ENCODE measurements at regions not wholly inside any gene's neighbourhood (a gene's known extent, or its start where the extent isn't known, plus 50 kb on each side); places are given as distances from the start of the nearest gene placed in this dataset.

DNA sequence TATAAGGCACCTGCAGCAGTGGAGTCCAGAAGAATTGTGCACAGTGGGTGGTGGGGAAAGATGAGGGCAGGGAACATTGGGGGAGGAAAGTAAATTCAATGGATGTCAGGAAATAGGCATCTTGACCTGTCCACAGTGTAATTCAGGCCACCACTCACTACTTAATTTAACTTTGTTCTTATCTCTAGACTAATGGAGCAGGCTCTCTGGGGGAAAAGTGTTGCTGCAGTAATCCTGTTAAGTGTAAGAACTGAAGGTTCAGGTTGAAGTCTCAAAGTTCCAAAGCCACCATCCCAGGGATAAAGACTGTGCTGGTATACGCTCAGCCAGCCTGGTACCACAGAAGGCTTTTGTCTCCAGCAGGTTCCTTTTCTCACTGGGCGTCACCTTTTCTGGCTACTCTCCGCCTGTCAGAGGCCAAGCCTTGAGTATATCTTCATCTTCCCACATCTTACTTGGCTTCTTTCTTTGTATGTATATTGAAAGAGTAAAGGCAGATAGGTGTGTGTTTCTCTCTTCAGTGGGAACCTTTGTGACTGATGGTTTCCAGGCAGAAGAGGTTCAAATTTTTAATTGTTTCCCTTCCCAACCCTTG is 150.9 kb upstream of the DMRT1 start:
- no peak for DNase-seq (ENCODE audit: low read depth in 2 of 3, low spot score in 1 of 3)

DNA sequence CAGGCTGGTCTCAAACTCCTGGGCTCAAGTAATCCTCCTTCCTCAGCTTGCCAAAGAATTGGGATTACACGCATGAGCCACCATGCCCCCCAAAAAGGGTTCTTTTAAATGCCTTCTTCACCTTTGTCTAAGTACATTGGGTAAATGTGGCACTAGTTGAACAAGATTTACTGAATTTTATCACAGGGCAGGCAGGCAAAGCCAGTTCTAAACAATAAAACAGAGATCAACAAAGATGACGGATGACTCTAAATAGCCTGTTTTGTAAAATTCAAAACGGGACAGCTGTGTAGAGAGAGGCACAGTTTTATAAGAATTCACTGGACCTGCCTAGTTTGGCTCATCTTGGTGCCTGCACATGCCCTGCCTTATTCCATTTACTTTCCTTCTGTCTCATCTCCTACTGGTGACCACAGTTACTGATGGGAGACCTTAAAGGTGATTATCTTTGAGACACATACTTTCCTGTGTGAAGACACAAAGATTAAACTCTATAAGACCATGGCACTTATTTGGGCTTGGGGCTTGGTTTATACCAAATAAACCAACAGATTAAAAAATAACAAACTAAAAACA is 149.6 kb upstream of the DMRT1 start:
- no peak for DNase-seq (ENCODE audit: low read depth in 2 of 3, low spot score in 1 of 3)

DNA sequence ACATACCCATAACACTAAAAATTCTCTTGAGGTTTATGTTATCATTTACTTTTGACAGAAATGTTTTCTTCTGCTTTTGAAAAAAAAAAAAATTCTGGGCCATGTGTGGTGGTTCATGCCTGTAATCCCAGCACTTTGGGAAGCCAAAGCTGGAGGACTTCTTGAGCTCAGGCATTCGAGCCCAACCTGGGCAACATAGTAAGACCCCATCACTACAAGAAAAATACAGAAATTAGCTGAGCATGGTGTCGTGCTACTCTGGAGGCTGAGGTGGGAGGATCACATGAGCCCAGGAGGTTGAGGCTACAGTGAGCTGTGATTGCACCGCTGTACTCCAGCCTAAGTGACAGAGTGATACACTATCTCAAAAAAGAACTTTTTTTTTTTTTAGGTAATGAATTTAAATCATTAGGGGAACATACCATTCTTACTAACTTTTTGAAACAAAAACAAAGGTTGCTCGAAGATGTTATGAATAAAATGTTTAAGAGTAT is 148.8 kb upstream of the DMRT1 start:
- DNase-seq (ENCODE audit: low read depth in 2 of 3, low spot score in 1 of 3): no peak

DNA sequence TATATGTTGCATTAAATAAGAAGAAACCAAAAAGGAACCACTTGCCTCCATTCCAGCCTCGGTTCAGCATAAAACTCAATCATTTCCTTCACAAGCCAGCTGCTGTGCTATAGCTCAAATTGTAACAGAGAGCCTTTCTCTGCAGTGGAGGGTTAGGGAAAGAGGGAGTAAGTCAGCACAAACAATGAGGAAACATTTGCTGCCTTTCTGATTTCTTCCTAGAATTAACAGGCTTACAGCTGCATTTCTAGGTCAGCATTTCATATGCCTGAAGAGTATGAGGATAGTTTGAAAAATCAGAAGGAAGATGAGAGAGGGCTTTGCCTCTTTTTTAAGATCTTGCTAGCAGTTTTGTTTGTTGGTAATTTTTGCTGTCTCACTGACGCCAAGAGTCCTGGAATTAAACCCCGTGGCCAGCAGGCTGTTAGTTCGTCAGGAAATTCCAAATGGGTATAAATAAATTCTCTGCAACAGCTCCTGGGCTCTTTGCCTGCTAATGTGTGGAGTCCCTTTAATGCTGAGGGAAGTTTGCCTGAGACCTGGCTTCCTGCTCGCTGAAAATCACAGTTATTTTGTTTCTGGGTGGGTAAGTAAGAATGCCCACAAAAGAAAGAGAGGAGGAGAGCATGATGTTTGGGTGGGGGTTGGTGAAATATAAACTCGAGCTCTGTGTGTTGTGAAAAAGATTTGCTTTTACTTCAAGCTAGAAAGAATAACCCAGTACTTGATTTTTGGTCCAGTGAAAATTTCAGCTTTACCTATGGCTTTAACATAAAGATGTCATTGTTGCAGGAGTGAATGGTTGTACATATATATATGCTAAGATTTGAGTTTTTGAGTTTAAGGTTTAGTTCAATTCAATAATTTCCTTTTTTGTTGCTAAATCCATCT is 148.1 kb upstream of the DMRT1 start:
- DNase-seq (ENCODE audit: low read depth in 2 of 3, low spot score in 1 of 3): no peak

DNA sequence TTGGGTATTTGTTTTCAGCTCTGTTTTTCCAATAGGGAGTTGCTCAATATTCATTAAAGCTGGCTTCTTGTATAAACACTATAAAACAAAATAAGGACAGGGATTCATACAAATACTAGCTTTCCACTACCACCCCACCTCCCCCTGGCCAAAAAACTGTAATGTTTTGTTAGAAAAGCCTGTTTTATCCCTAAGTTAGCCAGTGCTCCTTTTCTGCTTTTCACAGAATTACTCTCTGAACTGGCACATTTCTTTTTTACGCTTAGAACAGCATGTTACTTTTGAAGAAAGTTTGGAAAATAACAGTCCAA is 147.4 kb upstream of the DMRT1 start:
- no peak for DNase-seq (ENCODE audit: low read depth in 2 of 3, low spot score in 1 of 3)

DNA sequence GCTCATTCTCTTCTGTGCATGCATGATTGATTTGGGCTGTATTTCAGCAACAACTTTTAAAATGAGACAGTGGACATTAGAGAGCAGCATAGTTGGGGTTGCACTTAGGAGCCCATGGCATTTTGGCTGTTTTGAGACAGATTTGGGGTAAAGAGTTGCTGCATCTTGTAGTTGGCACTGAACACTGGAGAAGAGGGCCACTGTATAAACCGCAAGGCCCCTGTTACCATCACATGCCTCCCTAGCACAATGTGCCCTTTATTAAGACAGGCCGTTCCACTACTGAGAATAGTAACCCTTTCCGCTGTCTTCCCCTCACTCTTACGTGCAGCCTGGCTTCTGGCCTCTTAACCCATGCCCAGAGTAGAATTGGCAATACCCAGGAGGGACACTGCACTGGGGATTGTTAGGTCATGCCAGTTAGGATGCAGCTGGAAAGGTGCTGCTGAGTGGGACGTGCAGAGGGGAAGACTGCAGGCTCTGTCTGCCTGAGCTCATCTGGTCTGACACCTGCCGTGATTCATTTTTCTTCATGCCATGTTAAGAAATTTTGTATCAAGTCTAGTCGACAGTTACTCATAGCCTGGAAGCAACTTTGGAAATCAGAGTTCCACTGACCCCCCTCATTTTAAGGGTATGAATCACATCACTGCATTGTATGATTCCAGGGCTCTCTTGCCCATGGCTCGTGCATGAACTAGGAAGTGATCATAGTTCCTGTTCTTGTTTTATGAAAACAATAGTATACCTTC is 146.9 kb upstream of the DMRT1 start:
- DNase-seq (ENCODE audit: low read depth in 2 of 3, low spot score in 1 of 3): no peak

DNA sequence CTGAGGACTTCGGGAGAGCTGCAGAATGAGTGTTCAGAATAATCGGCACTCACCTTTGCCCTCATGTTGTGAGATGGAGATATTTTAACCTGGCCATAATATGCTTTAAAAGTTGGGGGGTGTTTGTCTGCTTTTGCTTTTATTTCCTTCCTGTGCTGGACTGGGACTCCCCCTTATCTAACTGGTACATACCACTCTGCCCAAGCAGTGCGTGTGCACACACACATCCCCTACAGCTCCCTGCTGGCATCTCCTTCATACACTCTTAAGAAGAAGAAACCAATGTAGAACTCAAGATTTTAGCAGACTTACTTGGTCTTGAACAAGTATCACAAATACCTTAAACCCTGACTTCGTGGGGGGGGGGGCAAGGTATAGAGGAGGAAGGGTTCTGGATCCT is 146.2 kb upstream of the DMRT1 start:
- DNase-seq (ENCODE audit: low read depth in 2 of 3, low spot score in 1 of 3): no peak

DNA sequence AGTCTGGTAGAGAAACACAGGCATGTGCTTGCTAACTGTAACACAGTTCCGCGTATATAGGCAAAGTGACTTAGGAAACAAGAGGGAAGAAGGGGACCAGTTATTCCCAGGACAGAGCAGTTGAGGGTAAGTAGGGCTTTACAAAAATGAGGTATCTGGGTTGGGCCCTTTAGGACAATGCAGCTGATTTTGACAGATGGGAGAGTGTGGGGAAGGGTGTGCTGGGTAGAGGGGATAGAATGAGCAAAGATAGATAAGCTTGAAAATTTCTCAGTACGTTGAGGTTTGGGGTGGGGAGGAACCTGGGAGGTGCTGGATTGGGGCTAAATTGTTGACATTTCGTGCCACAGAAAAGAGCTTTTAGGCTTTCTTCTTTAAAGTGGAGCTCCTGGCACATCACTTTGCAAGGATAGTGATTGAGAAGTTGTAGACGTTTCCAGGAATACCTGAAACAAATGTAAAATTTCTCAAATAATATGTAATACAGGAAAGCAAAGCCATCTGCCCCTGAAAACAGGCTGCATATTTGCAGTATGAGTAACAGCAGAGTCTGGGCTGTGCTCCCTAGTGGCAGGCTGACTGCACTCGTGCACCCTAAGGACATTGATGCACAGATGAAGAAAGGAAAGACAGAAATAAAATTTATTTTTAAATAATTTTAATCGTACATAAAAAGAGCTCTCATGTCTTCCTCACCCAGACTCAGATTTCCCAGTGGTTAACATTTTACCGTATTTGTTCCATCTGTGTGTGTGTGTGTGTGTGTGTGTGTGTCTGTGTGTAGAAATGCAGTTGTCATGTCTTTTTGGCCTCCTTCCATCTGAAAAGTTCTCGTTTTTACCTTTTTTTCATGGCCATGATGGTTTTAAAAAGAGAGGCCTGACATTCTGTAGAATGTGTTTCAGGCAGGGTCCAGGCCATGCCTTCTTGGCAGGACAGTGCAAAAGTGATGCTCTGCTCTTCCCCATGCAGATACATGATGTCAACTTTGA is 144.9 kb upstream of the DMRT1 start:
- no peak for DNase-seq (ENCODE audit: low read depth in 2 of 3, low spot score in 1 of 3)

DNA sequence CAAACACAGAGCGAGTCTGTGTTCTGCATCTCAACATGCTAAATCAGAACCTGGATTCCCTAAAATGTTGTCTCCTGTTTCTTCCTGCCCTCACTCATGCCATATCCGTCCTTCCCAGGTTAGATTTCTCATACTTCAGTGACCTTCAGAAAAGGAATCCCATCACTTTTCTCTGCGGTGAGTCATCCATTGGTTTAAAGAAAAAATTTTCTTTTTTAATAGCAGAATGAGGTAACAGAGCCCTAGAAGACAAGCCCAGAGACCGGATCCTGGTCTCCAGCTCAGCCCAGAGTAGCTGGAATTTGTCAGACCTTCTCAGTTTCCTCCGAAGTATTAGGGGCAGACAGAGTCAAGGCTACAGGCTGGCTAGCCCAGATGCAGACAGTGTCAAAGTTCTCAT is 143.2 kb upstream of the DMRT1 start:
- no peak for DNase-seq (ENCODE audit: low read depth in 2 of 3, low spot score in 1 of 3)

DNA sequence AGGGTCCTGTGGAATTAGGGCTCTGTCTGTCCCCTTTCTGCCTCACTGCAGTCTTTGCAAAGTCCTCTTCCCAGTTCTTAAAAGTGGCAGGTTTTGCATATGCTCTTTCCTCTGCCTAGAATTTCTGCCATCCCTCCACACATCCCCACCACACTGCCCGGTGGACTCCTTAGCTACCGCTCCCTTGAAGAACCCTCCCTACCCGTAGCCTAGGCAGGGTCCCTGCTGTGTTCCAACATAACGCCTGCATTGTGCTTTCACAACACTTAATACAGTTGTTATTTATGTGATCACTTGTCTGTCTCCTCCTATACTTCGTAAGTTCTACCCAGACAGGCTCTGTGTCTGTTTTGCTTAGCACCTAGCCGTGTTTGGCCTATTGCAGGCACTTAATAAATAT is 142.5 kb upstream of the DMRT1 start:
- no peak for DNase-seq (ENCODE audit: low read depth in 2 of 3, low spot score in 1 of 3)

DNA sequence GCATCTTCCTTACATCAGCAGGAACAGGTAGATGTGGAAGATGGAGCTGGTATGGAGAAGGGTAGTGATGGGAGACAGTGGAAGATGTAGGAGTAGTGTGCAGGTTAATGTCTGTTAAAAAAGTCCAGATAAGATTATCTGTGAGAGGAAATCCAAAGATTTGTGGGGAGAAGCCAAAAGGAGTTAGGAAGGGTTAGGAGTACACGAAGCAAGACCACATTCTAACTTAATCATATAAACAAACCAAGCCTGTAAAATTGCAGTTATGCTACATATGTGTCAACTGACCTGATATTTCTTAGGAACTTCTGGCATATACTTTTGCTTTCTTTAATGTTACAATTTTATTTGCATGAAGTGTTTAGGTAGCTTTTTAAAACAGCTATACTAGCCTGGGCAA is 142.1 kb upstream of the DMRT1 start:
- DNase-seq (ENCODE audit: low read depth in 2 of 3, low spot score in 1 of 3): no peak

DNA sequence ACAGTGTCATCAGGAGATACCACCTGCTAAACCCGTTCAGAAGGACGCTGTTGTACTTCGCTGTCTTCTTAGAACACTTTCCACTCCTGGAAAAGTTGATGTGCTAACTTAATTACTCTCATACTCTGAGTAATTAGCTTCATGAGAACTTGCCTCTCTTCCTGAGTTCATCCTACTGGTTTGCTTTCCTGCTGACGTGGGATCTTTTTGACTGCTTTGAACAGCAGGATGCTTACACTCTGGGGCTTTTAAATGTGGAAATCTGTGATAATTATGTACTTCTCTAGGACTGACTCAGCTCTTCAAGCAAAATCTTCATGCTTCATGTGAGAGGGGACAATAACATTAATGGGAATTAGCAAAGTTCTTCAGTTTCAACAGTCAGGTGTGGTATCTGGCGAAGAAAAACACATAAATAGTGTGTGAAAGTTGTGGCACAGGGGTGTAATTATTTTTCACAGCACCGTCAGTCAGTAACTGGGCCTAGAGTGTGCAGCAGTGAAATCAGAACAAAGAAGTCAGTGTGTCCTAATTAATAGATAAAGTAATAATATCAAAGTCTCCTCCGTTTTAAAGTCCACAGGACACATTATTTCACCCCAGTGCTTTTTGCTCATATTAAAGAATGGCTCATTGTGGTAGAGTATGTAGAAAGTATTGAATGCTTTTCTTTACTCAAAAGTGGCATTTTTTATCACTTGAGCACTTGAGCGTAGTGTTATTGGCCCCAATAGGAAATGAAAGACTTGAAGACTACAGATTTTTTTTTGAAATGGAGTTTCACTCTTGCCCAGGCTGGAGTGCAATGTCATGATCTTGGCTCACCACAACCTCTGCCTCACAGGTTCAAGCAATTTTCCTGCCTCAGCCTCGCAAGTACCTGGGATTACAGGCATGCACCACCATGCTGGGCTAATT is 140.9 kb upstream of the DMRT1 start:
- no peak for DNase-seq (ENCODE audit: low read depth in 2 of 3, low spot score in 1 of 3)

DNA sequence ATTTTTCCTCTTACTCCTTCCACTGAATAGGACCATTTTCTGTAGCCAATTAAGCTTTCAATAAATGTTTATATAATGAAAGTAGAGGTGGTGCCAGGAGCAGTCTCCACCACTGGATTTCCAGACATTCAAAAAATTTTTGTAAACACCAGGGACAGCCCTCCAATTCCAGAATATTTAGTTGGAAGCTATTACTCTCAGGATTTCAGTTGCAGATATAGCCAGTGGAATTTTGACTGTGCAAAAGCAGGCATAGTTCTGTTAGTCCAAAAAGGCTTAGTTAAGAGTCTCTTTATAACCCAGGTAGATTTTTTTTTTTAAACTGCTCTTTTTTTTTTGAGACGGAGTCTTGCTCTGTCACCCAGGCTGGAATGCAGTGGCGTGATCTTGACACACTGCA is 138.1 kb upstream of the DMRT1 start:
- no peak for DNase-seq (ENCODE audit: low read depth in 2 of 3, low spot score in 1 of 3)

DNA sequence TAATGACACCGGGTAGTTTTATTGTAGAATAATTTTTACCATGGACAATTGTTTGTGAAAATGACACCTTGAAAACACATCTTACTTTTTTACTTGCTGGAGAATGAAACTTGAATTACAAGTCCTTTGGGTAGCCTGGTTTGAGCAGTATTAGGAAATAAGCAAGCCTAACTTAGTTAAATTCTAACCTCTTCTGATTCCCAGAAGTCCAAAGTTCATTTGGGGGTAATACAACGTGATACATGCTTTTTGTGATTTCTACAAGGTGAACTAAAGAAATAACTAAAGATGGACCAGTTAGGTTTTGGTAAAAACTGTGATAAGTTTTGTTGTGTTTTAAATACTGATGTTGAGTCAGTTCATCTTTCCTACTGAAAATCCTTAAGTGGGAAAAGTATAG is 135.4 kb upstream of the DMRT1 start:
- DNase-seq (ENCODE audit: low read depth in 2 of 3, low spot score in 1 of 3): no peak

DNA sequence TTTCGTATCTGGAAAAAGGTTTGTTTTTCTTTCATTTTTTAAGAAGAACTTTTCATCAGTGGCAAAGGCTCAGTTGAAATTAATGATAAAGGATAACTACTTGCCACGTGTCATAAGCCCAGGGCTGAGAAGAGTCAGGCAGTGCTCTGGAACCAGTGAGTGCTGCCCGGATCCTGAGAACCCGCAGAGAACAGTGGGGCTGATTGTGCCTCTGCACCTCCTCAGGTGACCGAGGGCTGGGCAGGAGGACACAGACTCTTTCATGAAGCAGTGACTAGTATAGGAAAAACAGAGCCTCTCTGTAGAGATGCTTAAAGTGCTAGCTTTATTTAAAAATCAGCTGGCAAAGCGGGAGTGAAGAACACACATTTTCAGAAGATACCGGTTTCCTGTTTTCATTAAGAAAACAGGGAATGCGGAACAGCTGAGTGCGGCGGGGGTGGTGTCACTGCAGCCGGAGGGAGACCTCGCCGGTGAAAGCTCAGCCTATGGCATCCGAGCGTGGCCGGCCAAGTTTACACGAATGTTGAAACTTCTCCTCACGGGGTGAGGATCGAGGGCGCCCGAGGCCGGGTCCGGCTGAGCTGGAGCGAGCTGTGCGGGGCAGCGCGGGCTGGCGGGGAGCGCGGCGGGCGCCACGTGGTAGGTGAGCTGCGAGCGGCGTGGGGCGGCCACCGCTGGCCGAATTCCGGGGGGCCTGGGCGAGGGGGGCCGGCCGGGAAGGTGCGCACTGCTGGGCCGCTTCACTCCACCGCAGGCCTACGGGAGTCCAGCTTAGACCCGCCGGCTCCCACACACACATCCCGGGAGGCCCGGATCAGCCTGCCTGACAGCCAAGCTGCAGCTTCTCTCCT is 134.7 kb upstream of the DMRT1 start:
- peak in 2 of 3 donors; percentile 25 to 26 for DNase-seq (ENCODE audit: low read depth in 2 of 3, low spot score in 1 of 3)

DNA sequence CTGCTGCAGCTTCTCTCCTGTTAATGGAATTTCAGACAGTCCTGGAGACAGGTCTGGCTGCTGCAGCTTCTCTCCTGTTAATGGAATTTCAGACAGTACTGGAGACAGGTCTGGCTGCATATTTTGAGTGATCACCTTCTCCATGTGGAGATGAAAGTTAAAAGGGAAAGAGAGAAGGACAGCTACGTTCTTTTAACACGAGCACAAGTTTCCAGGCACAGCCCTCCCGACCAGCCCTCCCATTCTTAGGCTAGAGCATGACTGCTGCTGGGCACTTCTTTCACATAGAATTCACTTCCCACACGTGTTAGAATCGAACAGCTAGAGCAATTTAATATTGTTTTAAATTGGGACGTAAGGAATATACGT is 133.3 kb upstream of the DMRT1 start:
- no peak for DNase-seq (ENCODE audit: low read depth in 2 of 3, low spot score in 1 of 3)

DNA sequence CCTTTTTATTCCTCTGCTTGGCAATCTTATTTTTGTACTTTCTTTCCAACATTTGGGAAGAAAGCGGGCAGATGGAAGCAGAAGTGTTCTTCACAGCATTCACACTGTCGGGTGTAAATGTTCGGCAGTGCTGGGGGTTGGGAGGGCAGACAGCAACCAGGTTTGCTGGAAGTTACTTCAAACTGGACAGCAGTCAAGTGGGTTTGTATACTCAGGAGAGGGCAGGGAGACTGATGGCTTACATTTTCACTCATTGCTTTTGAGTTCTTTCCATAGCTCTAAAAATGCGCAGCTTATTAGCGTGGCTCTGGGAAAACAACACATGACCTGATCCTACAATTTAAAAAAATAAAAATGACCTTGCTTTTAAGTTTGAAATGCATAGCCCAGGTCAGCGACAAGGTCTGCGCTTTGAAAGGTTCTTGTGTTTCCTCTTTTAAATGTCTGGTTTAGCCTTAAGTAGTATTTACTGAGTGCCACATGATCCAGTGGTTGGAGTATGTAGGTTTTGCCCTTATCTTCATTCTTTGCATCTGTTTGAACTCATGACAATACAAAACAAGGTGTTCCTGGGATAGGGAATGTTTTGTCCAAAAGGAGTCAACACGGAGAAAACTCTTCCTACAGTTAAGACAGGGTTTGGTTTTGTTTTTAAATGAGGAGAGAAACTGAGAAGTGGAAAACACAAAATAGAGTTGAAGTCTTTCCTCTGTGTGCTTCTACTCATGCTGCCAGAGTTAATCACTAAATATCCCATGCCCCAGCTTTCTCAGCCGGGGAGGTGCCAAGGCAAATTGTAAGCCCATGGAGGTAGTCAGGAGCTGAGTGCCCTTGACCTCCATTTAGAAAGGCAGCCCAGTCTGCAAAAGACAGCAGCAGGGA is 132.7 kb upstream of the DMRT1 start:
- DNase-seq (ENCODE audit: low read depth in 2 of 3, low spot score in 1 of 3): no peak
